Endothelial cell of umbilical vein (primary cell): ENCODE measurements at regions not wholly inside any gene's neighbourhood (a gene's known extent, or its start where the extent isn't known, plus 50 kb on each side); places are given as distances from the start of the nearest gene placed in this dataset.

ENCODE experiments used
- EZH2 ChIP-seq: IDR thresholded peaks from 2 replicates; pipeline ENCODE4 v1.6.1; 2012; ENCODE audit warnings: borderline replicate concordance, low read depth, mild to moderate bottlenecking, moderate library complexity, low read length, inconsistent platforms; ENCODE audit not compliant: severe bottlenecking
- MYC ChIP-seq: IDR thresholded peaks from one replicate; pipeline ENCODE4 v1.6.1; 2011; ENCODE audit warnings: mild to moderate bottlenecking, low read depth, low read length
- POLR2A ChIP-seq: IDR thresholded peaks from 2 replicates; pipeline ENCODE4 v1.6.1; 2012; ENCODE audit warnings: low read depth, mild to moderate bottlenecking, control low read depth, low read length
- POLR2AphosphoS5 ChIP-seq: IDR thresholded peaks from 2 replicates; pipeline ENCODE4 v1.6.1; 2012; ENCODE audit warnings: low read depth, mild to moderate bottlenecking, control low read depth, low read length, moderate library complexity; ENCODE audit not compliant: insufficient read depth
- TF ChIP-seq, protein P1 (sequence below), 2 donors: IDR thresholded peaks; 1 replicate in 1 of 2; 2 replicates in 1 of 2; pipeline ENCODE4 v1.5.1; 2011; ENCODE audit warnings: low read length in 2 of 2, mild to moderate bottlenecking in 2 of 2, moderate library complexity in 2 of 2, control low read depth in 1 of 2, inconsistent platforms in 1 of 2, low read depth in 1 of 2; ENCODE audit not compliant: insufficient read depth in 1 of 2; ENCODE audit errors: extremely low read depth in 1 of 2

DNA sequence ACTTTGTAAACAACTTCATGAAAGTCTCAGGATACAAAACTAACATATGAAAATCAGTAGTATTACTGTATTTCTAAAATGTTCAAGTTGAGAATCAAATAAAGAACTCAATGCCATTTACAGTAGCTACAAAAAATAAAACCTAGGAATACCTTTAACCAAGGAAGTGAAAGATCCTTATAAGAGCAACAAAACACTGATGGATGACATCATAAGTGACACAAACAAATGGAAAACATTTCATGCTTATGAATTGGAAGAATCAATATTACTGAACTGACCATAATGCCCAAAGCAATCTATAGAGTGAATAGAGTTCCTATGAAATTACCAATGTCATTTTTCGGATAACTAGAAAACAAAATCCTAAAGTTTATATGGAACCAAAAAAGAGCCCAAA, 1038.1 kb downstream of the SUCLG1 start:
- TF ChIP-seq POLR2AphosphoS5 (no peak), POLR2A (no peak), MYC (no peak), EZH2 (no peak)
- TF ChIP-seq, protein P1, sequence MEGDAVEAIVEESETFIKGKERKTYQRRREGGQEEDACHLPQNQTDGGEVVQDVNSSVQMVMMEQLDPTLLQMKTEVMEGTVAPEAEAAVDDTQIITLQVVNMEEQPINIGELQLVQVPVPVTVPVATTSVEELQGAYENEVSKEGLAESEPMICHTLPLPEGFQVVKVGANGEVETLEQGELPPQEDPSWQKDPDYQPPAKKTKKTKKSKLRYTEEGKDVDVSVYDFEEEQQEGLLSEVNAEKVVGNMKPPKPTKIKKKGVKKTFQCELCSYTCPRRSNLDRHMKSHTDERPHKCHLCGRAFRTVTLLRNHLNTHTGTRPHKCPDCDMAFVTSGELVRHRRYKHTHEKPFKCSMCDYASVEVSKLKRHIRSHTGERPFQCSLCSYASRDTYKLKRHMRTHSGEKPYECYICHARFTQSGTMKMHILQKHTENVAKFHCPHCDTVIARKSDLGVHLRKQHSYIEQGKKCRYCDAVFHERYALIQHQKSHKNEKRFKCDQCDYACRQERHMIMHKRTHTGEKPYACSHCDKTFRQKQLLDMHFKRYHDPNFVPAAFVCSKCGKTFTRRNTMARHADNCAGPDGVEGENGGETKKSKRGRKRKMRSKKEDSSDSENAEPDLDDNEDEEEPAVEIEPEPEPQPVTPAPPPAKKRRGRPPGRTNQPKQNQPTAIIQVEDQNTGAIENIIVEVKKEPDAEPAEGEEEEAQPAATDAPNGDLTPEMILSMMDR (IDR thresholded peaks at IDR 0.05; ENCODE audit: extremely low read depth in 1 of 2, insufficient read depth in 1 of 2, low read depth in 1 of 2, low read length in 2 of 2), result no peak
